ENCODE measurements at regions not wholly inside any gene's neighbourhood (a gene's known extent, or its start where the extent isn't known, plus 50 kb on each side); places are given as distances from the start of the nearest gene placed in this dataset.

- Histone ChIP-seq H3K4me3 (no peak overlapping the region), H3K36me3 (no peaks in the 10 kb centered on the region), H3K4me1 (no peaks in the 10 kb centered on the region), H3K9me3 (no peaks in the 10 kb centered on the region), H3K27ac (no peak overlapping the region), H3K27me3 (no peaks in the 10 kb centered on the region)
- intact Hi-C loops (cut with DNase I), result no loop called here
- FAIRE-seq (no peak), DNase-seq (no peak), ATAC-seq (no peak)
- 49 to 65% methylated on average over 4 of the region's 4 CpGs for WGBS, 2 donors
- no peak for TF ChIP-seq CTCF (IDR thresholded peaks at IDR 0.05)
Observed at GRCh38 chr12:30811966-30812365, 57.2 kb upstream of the CAPRIN2 start.

DNA sequence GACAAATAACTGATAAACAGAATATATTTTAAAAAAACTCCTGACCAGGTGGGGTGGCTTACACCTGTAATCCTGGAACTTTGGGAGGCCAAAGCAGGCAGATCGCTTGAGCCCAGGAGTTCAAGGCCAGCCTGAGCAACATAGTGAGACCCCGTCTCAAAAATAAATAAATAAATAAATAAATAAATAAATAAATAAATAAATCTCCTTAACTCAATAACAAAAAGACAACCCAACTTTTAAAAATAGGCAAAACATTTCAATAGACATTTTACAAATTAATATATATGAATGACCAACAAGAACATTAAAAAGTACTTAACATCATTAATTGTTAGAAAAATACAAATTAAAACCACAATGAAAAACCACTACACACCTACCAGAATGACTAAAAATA, 56.2 kb upstream of the CAPRIN2 start:
- DNase-seq (no peak), FAIRE-seq (no peak)

GRCh38 chr12:30807695-30808034, 52.9 kb upstream of the CAPRIN2 start:
- Histone ChIP-seq H3K36me3 (no peaks in the 10 kb centered on the region), H3K4me1 (no peaks in the 10 kb centered on the region), H3K27ac (no peak overlapping the region), H3K9me3 (no peaks in the 10 kb centered on the region), H3K4me3 (no peak overlapping the region), H3K27me3 (no peaks in the 10 kb centered on the region)
- no peak for ATAC-seq
- no peak for TF ChIP-seq CTCF (IDR thresholded peaks at IDR 0.05)
- DNase-seq, result no peak
- intact Hi-C loops (cut with DNase I), result no loop called here
- no peak for FAIRE-seq
- 20 to 38% methylated on average over 1 of the region's 1 CpG for WGBS, 2 donors

More for the DNA sequence above, 56.2 kb upstream of the CAPRIN2 start:
- no peak overlapping the region for H3K4me3 ChIP-seq
- intact Hi-C loops (cut with DNase I), result no loop called here
- no peak for TF ChIP-seq CTCF (IDR thresholded peaks at IDR 0.05)
- H3K4me1 ChIP-seq, result no peaks in the 10 kb centered on the region
- no peaks in the 10 kb centered on the region for H3K27me3 ChIP-seq
- H3K9me3 ChIP-seq, result no peaks in the 10 kb centered on the region
- no peak for ATAC-seq
- WGBS, 2 donors, result 73 to 84% methylated on average over 2 of the region's 2 CpGs
- no peak overlapping the region for H3K27ac ChIP-seq
- no peaks in the 10 kb centered on the region for H3K36me3 ChIP-seq

- H3K4me1 ChIP-seq, result no peaks in the 10 kb centered on the region
- peak; percentile 83 to 100 (median 96) for ATAC-seq
- peak; percentile 5 for FAIRE-seq
- DNase-seq, result peak in 3 of 6 donors; percentile 45 to 56 (median 47)
- 53 to 57% methylated on average over 7 of the region's 7 CpGs for WGBS, 2 donors
- no peak overlapping the region for H3K27ac ChIP-seq
- intact Hi-C loops (cut with DNase I), result no loop called here
- TF ChIP-seq CTCF (IDR thresholded peaks at IDR 0.05), result peak; percentile 33 to 66 (median 56)
- no peaks in the 10 kb centered on the region for H3K9me3 ChIP-seq
- no peaks in the 10 kb centered on the region for H3K36me3 ChIP-seq
- no peak overlapping the region for H3K4me3 ChIP-seq
- no peaks in the 10 kb centered on the region for H3K27me3 ChIP-seq
Observed at GRCh38 chr12:30806989-30807694, 52.4 kb upstream of the CAPRIN2 start.

- TF ChIP-seq CTCF (IDR thresholded peaks at IDR 0.05), result no peak
- H3K9me3 ChIP-seq, result no peaks in the 10 kb centered on the region
- WGBS, 2 donors, result 39 to 51% methylated on average over 1 of the region's 1 CpG
- no peak for DNase-seq
- no peak for ATAC-seq
- no peak overlapping the region for H3K4me3 ChIP-seq
- H3K36me3 ChIP-seq, result no peaks in the 10 kb centered on the region
- H3K27ac ChIP-seq, result no peak overlapping the region
- no peak for FAIRE-seq
- H3K4me1 ChIP-seq, result no peaks in the 10 kb centered on the region
- no peaks in the 10 kb centered on the region for H3K27me3 ChIP-seq
- intact Hi-C loops (cut with DNase I), result no loop called here
Observed at GRCh38 chr12:30805959-30806358, 51.2 kb upstream of the CAPRIN2 start.

Data from pancreas (tissue), 10 donors.